IPS-18a (cell line): ENCODE measurements at regions not wholly inside any gene's neighbourhood (a gene's known extent, or its start where the extent isn't known, plus 50 kb on each side); places are given as distances from the start of the nearest gene placed in this dataset.

Source experiments
- H3K27ac ChIP-seq: one replicate; pipeline ENCODE4 v1.5.1; 2013; ENCODE audit warnings: low read length
- H3K27me3 ChIP-seq: one replicate; pipeline ENCODE4 v1.6.1; 2013; ENCODE audit warnings: mild to moderate bottlenecking, low read length; ENCODE audit not compliant: control insufficient read depth, insufficient read depth
- H3K36me3 ChIP-seq: one replicate; pipeline ENCODE4 v1.6.1; 2013; ENCODE audit warnings: low read depth, low read length; ENCODE audit not compliant: control insufficient read depth
- H3K4me1 ChIP-seq: one replicate; pipeline ENCODE4 v1.6.1; 2013; ENCODE audit warnings: low read depth, low read length; ENCODE audit not compliant: control insufficient read depth
- H3K4me3 ChIP-seq: one replicate; pipeline ENCODE4 v1.5.1; 2013; ENCODE audit warnings: low read length
- H3K9ac ChIP-seq: one replicate; pipeline ENCODE4 v1.6.1; 2013; ENCODE audit warnings: mild to moderate bottlenecking, low read length, moderate library complexity
- H3K9me3 ChIP-seq: one replicate; pipeline ENCODE4 v1.6.1; 2013; ENCODE audit warnings: low read depth, low read length; ENCODE audit not compliant: control insufficient read depth

DNA sequence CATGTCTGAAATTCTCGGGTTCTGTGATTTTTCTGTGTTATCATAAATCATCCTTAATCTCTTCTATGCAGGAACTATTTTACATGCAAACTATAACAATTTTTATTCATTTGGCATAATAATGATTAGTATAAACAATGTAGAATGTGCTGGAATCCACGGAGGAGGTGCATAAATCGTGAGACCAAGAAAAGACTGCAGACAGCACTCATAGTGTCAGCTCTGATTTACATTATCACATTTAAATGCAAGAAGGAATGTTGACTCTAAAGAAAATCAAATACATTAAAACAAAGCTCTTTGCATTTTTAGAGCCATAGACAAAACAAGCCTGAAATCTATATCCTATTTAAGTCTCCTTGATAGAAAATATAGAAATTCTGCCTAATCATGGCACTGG lies 501.7 kb upstream of the STXBP6 start:
- H3K4me1 ChIP-seq, result peaks cover 11% of the 10 kb centered on the region
- H3K9ac ChIP-seq, result no peak overlapping the region
- no peak overlapping the region for H3K27ac ChIP-seq
- H3K27me3 ChIP-seq, result no peaks in the 10 kb centered on the region
- no peak overlapping the region for H3K4me3 ChIP-seq
- no peaks in the 10 kb centered on the region for H3K9me3 ChIP-seq
- no peaks in the 10 kb centered on the region for H3K36me3 ChIP-seq

GRCh38 chr14:25546826-25547225 lies 496.9 kb upstream of the STXBP6 start:
- Histone ChIP-seq H3K4me3 (no peak overlapping the region), H3K27ac (no peak overlapping the region), H3K27me3 (no peaks in the 10 kb centered on the region), H3K4me1 (peaks cover 10% of the 10 kb centered on the region), H3K9me3 (no peaks in the 10 kb centered on the region), H3K9ac (no peak overlapping the region), H3K36me3 (no peaks in the 10 kb centered on the region)

DNA sequence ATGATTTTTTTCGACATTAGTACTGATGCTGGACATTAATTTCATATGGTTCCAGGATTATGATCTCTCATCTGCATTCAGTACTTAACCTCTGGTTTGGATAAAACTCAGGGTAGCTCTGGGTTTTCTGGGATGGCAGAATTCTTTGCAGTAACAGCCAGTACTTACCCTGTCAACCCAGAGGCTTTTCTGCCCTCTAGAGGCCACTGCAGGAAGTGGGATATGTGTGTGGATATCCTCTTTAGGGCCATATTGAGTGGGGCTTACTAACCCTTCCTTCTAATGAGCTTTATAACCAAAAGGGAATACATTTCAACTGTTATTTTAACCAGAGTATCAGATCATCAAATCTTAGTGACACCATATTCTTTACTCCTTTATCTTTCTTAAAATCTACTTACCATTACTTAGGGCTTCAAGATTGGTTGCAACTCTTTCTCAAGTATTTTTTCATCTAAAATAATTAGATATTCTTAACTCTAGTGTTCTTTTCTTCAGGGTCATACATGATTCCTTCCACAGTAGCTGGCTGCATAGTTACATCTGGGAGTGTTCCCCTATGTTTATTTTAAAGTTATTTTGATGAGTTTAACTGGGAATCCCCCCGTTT lies 488.0 kb upstream of the STXBP6 start:
- no peaks in the 10 kb centered on the region for H3K27me3 ChIP-seq
- no peak overlapping the region for H3K27ac ChIP-seq
- H3K4me1 ChIP-seq, result no peaks in the 10 kb centered on the region
- no peak overlapping the region for H3K9ac ChIP-seq
- H3K4me3 ChIP-seq, result no peak overlapping the region
- no peaks in the 10 kb centered on the region for H3K9me3 ChIP-seq
- H3K36me3 ChIP-seq, result no peaks in the 10 kb centered on the region

- no peak overlapping the region for H3K9ac ChIP-seq
- H3K4me1 ChIP-seq, result peaks cover 10% of the 10 kb centered on the region
- no peaks in the 10 kb centered on the region for H3K9me3 ChIP-seq
- no peaks in the 10 kb centered on the region for H3K27me3 ChIP-seq
- H3K36me3 ChIP-seq, result no peaks in the 10 kb centered on the region
- no peak overlapping the region for H3K27ac ChIP-seq
- no peak overlapping the region for H3K4me3 ChIP-seq
These were observed 476.3 kb upstream of the STXBP6 start for GRCh38 chr14:25526290-25526689.

GRCh38 chr14:25522926-25523325 lies 473.0 kb upstream of the STXBP6 start:
- no peaks in the 10 kb centered on the region for H3K9me3 ChIP-seq
- no peak overlapping the region for H3K9ac ChIP-seq
- H3K27ac ChIP-seq, result no peak overlapping the region
- no peak overlapping the region for H3K4me3 ChIP-seq
- H3K27me3 ChIP-seq, result no peaks in the 10 kb centered on the region
- peaks cover 11% of the 10 kb centered on the region for H3K4me1 ChIP-seq
- no peaks in the 10 kb centered on the region for H3K36me3 ChIP-seq

- H3K27ac ChIP-seq, result no peak overlapping the region
- no peaks in the 10 kb centered on the region for H3K36me3 ChIP-seq
- no peaks in the 10 kb centered on the region for H3K9me3 ChIP-seq
These were observed 472.2 kb upstream of the STXBP6 start for GRCh38 chr14:25522116-25522515.

GRCh38 chr14:25521616-25522015 lies 471.7 kb upstream of the STXBP6 start:
- H3K9ac ChIP-seq, result no peak overlapping the region
- H3K27me3 ChIP-seq, result no peaks in the 10 kb centered on the region

More at GRCh38 chr14:25522116-25522515, 472.2 kb upstream of the STXBP6 start:
- Histone ChIP-seq H3K27me3 (no peaks in the 10 kb centered on the region), H3K9ac (no peak overlapping the region), H3K4me1 (peaks cover 11% of the 10 kb centered on the region), H3K4me3 (no peak overlapping the region)

GRCh38 chr14:25520821-25521220 lies 470.9 kb upstream of the STXBP6 start:
- H3K36me3 ChIP-seq, result no peaks in the 10 kb centered on the region
- H3K27ac ChIP-seq, result no peak overlapping the region
- H3K4me3 ChIP-seq, result no peak overlapping the region
- peaks cover 11% of the 10 kb centered on the region for H3K4me1 ChIP-seq
- H3K9me3 ChIP-seq, result no peaks in the 10 kb centered on the region
- no peaks in the 10 kb centered on the region for H3K27me3 ChIP-seq
- no peak overlapping the region for H3K9ac ChIP-seq

More at GRCh38 chr14:25521616-25522015, 471.7 kb upstream of the STXBP6 start:
- H3K27ac ChIP-seq, result no peak overlapping the region
- H3K36me3 ChIP-seq, result no peaks in the 10 kb centered on the region
- H3K9me3 ChIP-seq, result no peaks in the 10 kb centered on the region
- H3K4me1 ChIP-seq, result peaks cover 11% of the 10 kb centered on the region
- no peak overlapping the region for H3K4me3 ChIP-seq

- Histone ChIP-seq H3K36me3 (no peaks in the 10 kb centered on the region), H3K4me3 (no peak overlapping the region), H3K4me1 (peaks cover 11% of the 10 kb centered on the region), H3K27ac (no peak overlapping the region), H3K27me3 (no peaks in the 10 kb centered on the region), H3K9ac (no peak overlapping the region), H3K9me3 (no peaks in the 10 kb centered on the region)
These were observed 468.4 kb upstream of the STXBP6 start for GRCh38 chr14:25518364-25518763.

DNA sequence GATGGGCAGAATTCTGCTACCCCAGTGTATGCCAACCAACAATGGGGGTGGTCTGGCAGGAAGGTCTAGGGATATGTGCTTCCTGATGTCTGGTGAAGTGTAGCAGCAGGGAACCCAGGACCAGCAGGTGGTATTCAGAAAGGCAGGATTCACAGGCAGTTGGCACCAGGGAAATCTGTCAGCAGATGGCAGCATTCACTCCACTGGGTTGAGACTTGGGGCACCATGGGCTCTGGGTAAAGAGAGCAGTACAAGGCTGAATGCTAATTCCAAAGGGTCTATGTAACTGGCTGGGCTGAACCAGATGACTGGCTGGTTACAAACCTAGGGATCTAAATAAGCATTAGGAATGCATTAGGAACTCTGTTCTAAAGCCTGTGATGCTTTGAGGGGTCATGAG lies 466.9 kb upstream of the STXBP6 start:
- H3K27me3 ChIP-seq, result no peaks in the 10 kb centered on the region
- peaks cover 6% of the 10 kb centered on the region for H3K4me1 ChIP-seq
- no peak overlapping the region for H3K4me3 ChIP-seq
- no peaks in the 10 kb centered on the region for H3K9me3 ChIP-seq
- H3K27ac ChIP-seq, result no peak overlapping the region
- no peak overlapping the region for H3K9ac ChIP-seq
- no peaks in the 10 kb centered on the region for H3K36me3 ChIP-seq

GRCh38 chr14:25508845-25509244 lies 458.9 kb upstream of the STXBP6 start:
- Histone ChIP-seq H3K27me3 (no peaks in the 10 kb centered on the region), H3K36me3 (no peaks in the 10 kb centered on the region), H3K9ac (no peak overlapping the region), H3K27ac (no peak overlapping the region), H3K9me3 (no peaks in the 10 kb centered on the region), H3K4me3 (no peak overlapping the region), H3K4me1 (no peaks in the 10 kb centered on the region)

- Histone ChIP-seq H3K27me3 (no peaks in the 10 kb centered on the region), H3K27ac (no peak overlapping the region), H3K9me3 (no peaks in the 10 kb centered on the region), H3K9ac (no peak overlapping the region), H3K4me1 (no peaks in the 10 kb centered on the region), H3K36me3 (no peaks in the 10 kb centered on the region), H3K4me3 (no peak overlapping the region)
These were observed 451.8 kb upstream of the STXBP6 start for GRCh38 chr14:25501749-25502148.
